H1 (cell line): ENCODE measurements at regions not wholly inside any gene's neighbourhood (a gene's known extent, or its start where the extent isn't known, plus 50 kb on each side); places are given as distances from the start of the nearest gene placed in this dataset.

ENCODE experiments used
- CTCF ChIA-PET: fragments of 300-600 bp; sonication (Branson Sonifier 250); formaldehyde crosslinking; loops from one replicate; lab custom pipeline; 2021; ENCODE audit not compliant: partially characterized antibody; lab: Charles Lee
- POLR2A ChIA-PET: fragments of 300-600 bp; sonication (Branson Sonifier 250); formaldehyde crosslinking; loops from one replicate; lab custom pipeline; 2021; ENCODE audit warnings: inconsistent platforms; ENCODE audit not compliant: partially characterized antibody; lab: Charles Lee
- DNase-seq, 2 experiments: peaks; one replicate each; pipeline versions ENCODE4 v3.0.0 to v3.0.0-alpha.2; 2010 to 2022; ENCODE audit warnings: low spot score in 2 of 2, low read depth in 1 of 2, mixed read lengths in 1 of 2
- FAIRE-seq: peaks from 2 replicates; lab custom pipeline; 2011; peaks lifted over from hg19 to GRCh38; lab: Jason Lieb, UNC
- H2AFZ ChIP-seq: 2 replicates; pipeline ENCODE4 v1.8.1; 2012; ENCODE audit warnings: low read length, inconsistent platforms
- H2AK5ac ChIP-seq: 2 replicates; pipeline ENCODE4 v1.6.1; 2013; ENCODE audit warnings: low read depth, low read length
- H2BK120ac ChIP-seq: replicated peaks from 2 replicates; pipeline ENCODE3; 2013; ENCODE audit warnings: low read depth, low read length, inconsistent platforms
- H2BK12ac ChIP-seq: 2 replicates; pipeline ENCODE4 v1.6.1; 2013; ENCODE audit warnings: low read depth, low read length
- H2BK15ac ChIP-seq: 2 replicates; pipeline ENCODE4 v1.6.1; 2013; ENCODE audit warnings: low read length
- H2BK20ac ChIP-seq: 2 replicates; pipeline ENCODE4 v1.6.1; 2013; ENCODE audit warnings: low read length
- H2BK5ac ChIP-seq: 2 replicates; pipeline ENCODE4 v1.6.1; 2013; ENCODE audit warnings: low read depth, low read length
- H3K14ac ChIP-seq: 2 replicates; pipeline ENCODE4 v1.6.1; 2013; ENCODE audit warnings: inconsistent platforms; ENCODE audit not compliant: insufficient read length
- H3K18ac ChIP-seq: 2 replicates; pipeline ENCODE4 v1.6.1; 2013; ENCODE audit warnings: low read length; ENCODE audit errors: extremely low read depth
- H3K23ac ChIP-seq: 2 replicates; pipeline ENCODE4 v1.6.1; 2013; ENCODE audit warnings: inconsistent platforms; ENCODE audit not compliant: insufficient read length
- H3K23me2 ChIP-seq: 2 replicates; pipeline ENCODE4 v1.6.1; 2013; ENCODE audit warnings: low read depth, low read length
- H3K27ac ChIP-seq: 2 replicates; pipeline ENCODE4 v1.6.1; 2011; ENCODE audit warnings: low read depth, low read length, inconsistent platforms
- H3K27me3 ChIP-seq, 4 experiments: replicated peaks in 1 of 4; 1 replicate in 1 of 4; 2 replicates in 3 of 4; pipeline versions ENCODE4 v1.6.1 to v1.8.1; 2011 to 2013; ENCODE audit warnings: low read length in 3 of 4, mild to moderate bottlenecking in 3 of 4, inconsistent platforms in 2 of 4, mixed read lengths in 2 of 4, moderate library complexity in 1 of 4; ENCODE audit not compliant: control insufficient read depth in 3 of 4, insufficient read depth in 3 of 4; ENCODE audit errors: extremely low read depth in 1 of 4
- H3K36me3 ChIP-seq, 4 experiments: 2 replicates each; pipeline versions ENCODE4 v1.6.1 to v1.8.1; 2011 to 2013; ENCODE audit warnings: mild to moderate bottlenecking in 4 of 4, low read length in 3 of 4, moderate library complexity in 2 of 4, control low read depth in 1 of 4, inconsistent platforms in 1 of 4; ENCODE audit not compliant: insufficient read depth in 4 of 4, control insufficient read depth in 2 of 4
- H3K4ac ChIP-seq: replicated peaks from 2 replicates; pipeline ENCODE3; 2013; ENCODE audit warnings: low read length, low read depth, mixed read lengths, inconsistent platforms; ENCODE audit not compliant: insufficient read length
- H3K4me1 ChIP-seq, 4 experiments: replicated peaks in 1 of 4; 1 replicate in 1 of 4; 2 replicates in 3 of 4; pipeline versions ENCODE4 v1.6.1 to v1.8.1; 2011 to 2013; ENCODE audit warnings: low read length in 3 of 4, inconsistent platforms in 2 of 4, mixed read lengths in 1 of 4; ENCODE audit not compliant: insufficient read depth in 4 of 4, control insufficient read depth in 3 of 4
- H3K4me2 ChIP-seq, 2 experiments: 2 replicates each; pipeline versions ENCODE4 v1.6.1 to v1.8.1; 2011 to 2013; ENCODE audit warnings: low read depth in 2 of 2, low read length in 2 of 2, control low read depth in 1 of 2, inconsistent platforms in 1 of 2, mild to moderate bottlenecking in 1 of 2; ENCODE audit not compliant: insufficient read depth in 1 of 2
- H3K4me3 ChIP-seq, 4 experiments: fragments of 200-600, 300-600 bp in 1 of 4; sonication (generic), shearing (Covaris generic), sonication (Bioruptor Twin) in 1 of 4; 2 replicates each; pipeline versions ENCODE4 v1.5.1 to v1.8.1; 2011 to 2016; ENCODE audit warnings: low read length in 4 of 4, low read depth in 3 of 4, control low read depth in 2 of 4, inconsistent platforms in 2 of 4, mild to moderate bottlenecking in 2 of 4, mixed read lengths in 1 of 4, moderate library complexity in 1 of 4; ENCODE audit not compliant: insufficient read depth in 2 of 4; ENCODE audit errors: extremely low read depth in 1 of 4
- H3K56ac ChIP-seq: replicated peaks from 2 replicates; pipeline ENCODE3; 2013; ENCODE audit warnings: low read depth, mild to moderate bottlenecking, mixed read lengths, low read length, inconsistent platforms; ENCODE audit not compliant: insufficient read length
- H3K79me1 ChIP-seq: 2 replicates; pipeline ENCODE4 v1.6.1; 2013; ENCODE audit warnings: low read depth, low read length, control low read depth
- H3K79me2 ChIP-seq, 2 experiments: 2 replicates each; pipeline versions ENCODE4 v1.6.1 to v1.8.1; 2012 to 2013; ENCODE audit warnings: low read length in 2 of 2, mild to moderate bottlenecking in 2 of 2, inconsistent platforms in 1 of 2; ENCODE audit not compliant: insufficient read depth in 2 of 2, control insufficient read depth in 1 of 2
- H3K9ac ChIP-seq, 4 experiments: replicated peaks in 1 of 4; 1 replicate in 1 of 4; 2 replicates in 3 of 4; pipeline versions ENCODE4 v1.6.1 to v1.8.1; 2011 to 2013; ENCODE audit warnings: low read depth in 3 of 4, low read length in 3 of 4, control low read depth in 2 of 4, mild to moderate bottlenecking in 2 of 4, moderate library complexity in 2 of 4, inconsistent platforms in 1 of 4; ENCODE audit errors: extremely low read depth in 1 of 4
- H3K9me3 ChIP-seq, 2 experiments: 2 replicates each; pipeline versions ENCODE4 v1.6.1 to v1.8.1; 2012 to 2013; ENCODE audit warnings: mild to moderate bottlenecking in 2 of 2, moderate library complexity in 2 of 2, control low read depth in 1 of 2, inconsistent platforms in 1 of 2, low read depth in 1 of 2, low read length in 1 of 2, mixed read lengths in 1 of 2; ENCODE audit not compliant: insufficient read depth in 2 of 2
- H4K20me1 ChIP-seq, 2 experiments: replicated peaks in 1 of 2; 2 replicates each; pipeline versions ENCODE3 to v1.8.1; 2011 to 2013; ENCODE audit warnings: inconsistent platforms in 2 of 2, low read length in 2 of 2, mild to moderate bottlenecking in 1 of 2; ENCODE audit not compliant: insufficient read depth in 2 of 2, control insufficient read depth in 1 of 2
- H4K5ac ChIP-seq: 2 replicates; pipeline ENCODE4 v1.6.1; 2013; ENCODE audit warnings: low read length, low read depth, mixed read lengths, inconsistent platforms; ENCODE audit not compliant: insufficient read length
- H4K8ac ChIP-seq: 2 replicates; pipeline ENCODE4 v1.8.0; 2013; ENCODE audit warnings: mild to moderate bottlenecking, moderate library complexity, low read length, inconsistent platforms; ENCODE audit not compliant: insufficient read depth; ENCODE audit errors: extremely low read depth
- H4K91ac ChIP-seq: replicated peaks from 2 replicates; pipeline ENCODE3; 2013; ENCODE audit warnings: low read length, mixed read lengths, inconsistent platforms; ENCODE audit not compliant: insufficient read length
- BACH1 ChIP-seq: IDR thresholded peaks from 2 replicates; pipeline ENCODE4 v1.6.1; 2012; ENCODE audit warnings: low read length, improper control_type of control experiment
- BRCA1 ChIP-seq: IDR thresholded peaks from 2 replicates; pipeline ENCODE4 v1.6.1; 2012; ENCODE audit warnings: low read depth, low read length, improper control_type of control experiment
- CTBP2 ChIP-seq: IDR thresholded peaks from 2 replicates; pipeline ENCODE4 v1.7.0; 2011; ENCODE audit warnings: borderline replicate concordance, mild to moderate bottlenecking, moderate library complexity, mixed read lengths, low read length; ENCODE audit not compliant: insufficient read depth, insufficient read length
- EP300 ChIP-seq, 2 experiments: IDR thresholded peaks; 1 replicate in 1 of 2; 2 replicates in 1 of 2; pipeline ENCODE4 v1.6.1; 2011 to 2012; ENCODE audit warnings: low read depth in 2 of 2, low read length in 2 of 2, mild to moderate bottlenecking in 2 of 2, borderline replicate concordance in 1 of 2, inconsistent platforms in 1 of 2, moderate library complexity in 1 of 2
- EZH2 ChIP-seq: fragments of 200-600 bp; sonication (generic); IDR thresholded peaks from 2 replicates; pipeline ENCODE4 v1.7.1; 2012; ENCODE audit warnings: low read depth, mild to moderate bottlenecking, moderate library complexity, low read length, inconsistent platforms; ENCODE audit not compliant: severe bottlenecking
- POLR2AphosphoS5 ChIP-seq: IDR thresholded peaks from 2 replicates; pipeline ENCODE4 v1.6.1; 2011; ENCODE audit warnings: low read depth, low read length
- SAP30 ChIP-seq: fragments of 300-600 bp; sonication (generic); IDR thresholded peaks from 2 replicates; pipeline ENCODE4 v1.7.1; 2012; ENCODE audit warnings: low read length, moderate library complexity, mild to moderate bottlenecking, inconsistent platforms; ENCODE audit not compliant: insufficient read depth, insufficient replicate concordance
- SIN3A ChIP-seq, 2 experiments: IDR thresholded peaks in 1 of 2; conservative IDR thresholded peaks in 1 of 2; 2 replicates each; pipeline ENCODE4 v1.6.1; 2011 to 2012; ENCODE audit warnings: low read length in 2 of 2, improper control_type of control experiment in 1 of 2, low read depth in 1 of 2, mild to moderate bottlenecking in 1 of 2
- SP4 ChIP-seq: IDR thresholded peaks from 2 replicates; pipeline ENCODE4 v1.6.1; 2012; ENCODE audit warnings: low read length, inconsistent platforms
- SRF ChIP-seq: IDR thresholded peaks from 2 replicates; pipeline ENCODE4 v1.6.1; 2011; ENCODE audit warnings: mild to moderate bottlenecking, low read depth, low read length, moderate library complexity
- YY1 ChIP-seq: IDR thresholded peaks from 2 replicates; pipeline ENCODE4 v1.6.1; 2011; ENCODE audit warnings: low read depth, mild to moderate bottlenecking, low read length
- WGBS, 2 experiments: shearing (Covaris generic) in 1 of 2; methylation state at CpG; one replicate each; pipeline versions ENCODE4 v1.1.6 to v1.1.7; 2013 to 2015; ENCODE audit warnings: low lambda C conversion rate in 2 of 2, mixed read lengths in 2 of 2, inconsistent platforms in 1 of 2, low coverage in 1 of 2, missing lambda C conversion rate in 1 of 2; ENCODE audit not compliant: insufficient replicate concordance in 2 of 2, insufficient coverage in 1 of 2, insufficient read length in 1 of 2; ENCODE audit errors: extremely low coverage in 1 of 2, missing lambda C conversion rate in 1 of 2; 5-methylcytosine and 5-hydroxymethylcytosine counted together

DNA sequence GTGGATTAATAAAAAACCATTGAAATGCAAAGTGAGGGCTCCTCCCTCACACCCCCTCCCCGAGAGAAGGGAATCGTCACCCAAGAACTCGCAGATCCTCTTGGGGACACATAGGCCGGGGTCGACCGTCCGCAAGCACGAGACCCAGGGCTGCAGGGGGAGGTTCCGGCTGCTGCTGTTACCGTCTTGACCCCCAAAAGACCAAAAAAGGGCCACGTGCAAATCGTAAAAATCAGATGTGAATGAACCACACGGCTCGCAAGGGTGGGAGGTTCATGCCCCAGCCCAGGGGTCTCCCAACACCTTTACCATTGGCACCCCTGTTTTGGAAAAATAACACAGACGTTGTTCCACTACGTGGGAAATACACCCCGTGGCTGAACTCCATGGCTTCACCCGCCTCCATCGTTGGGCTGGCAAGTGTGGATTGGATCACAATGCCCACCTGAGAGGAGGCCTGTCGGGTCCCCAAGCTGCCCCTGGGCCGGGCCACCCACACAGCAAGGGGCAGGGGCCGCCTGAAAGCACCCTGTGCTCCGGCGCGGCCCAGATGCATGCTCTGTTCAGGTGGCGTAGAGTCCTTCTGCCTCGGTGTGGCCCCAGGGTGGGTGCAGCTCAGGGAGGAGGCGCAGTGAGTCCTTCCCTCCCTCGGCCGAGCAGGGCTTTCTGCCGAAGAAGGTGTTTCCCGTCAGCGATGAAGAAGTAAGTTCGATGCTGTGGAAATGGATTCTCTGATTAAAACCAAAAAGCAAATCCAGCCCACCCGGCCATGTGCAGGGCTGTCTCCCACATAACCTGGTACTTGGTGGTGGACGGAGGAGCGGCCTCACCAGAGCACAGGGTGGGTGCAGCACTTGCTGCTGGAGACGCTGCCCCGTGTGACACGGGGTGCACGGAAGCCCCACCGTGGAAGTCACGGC, 85.0 kb downstream of the YTHDF1 start:
- ChIA-PET POLR2A (no interaction called here), CTCF (no interaction called here)
- Histone ChIP-seq H3K4me3 (peak overlapping the region in 1 of 4 experiments; percentile 8; a peak in 1 of 8 replicates), H3K27me3 (no peaks in the 10 kb centered on the region; a peak in 1 of 7 replicates), H2BK5ac (peak overlapping the region; percentile 24; the same call in 1 of the 2 replicates), H4K91ac (peak overlapping the region; percentile 40), H4K20me1 (no peaks in the 10 kb centered on the region), H3K9ac (no peak overlapping the region), H3K56ac (no peak overlapping the region), H3K23me2 (0 out of 2 replicates have a peak, but pooled peaks cover 1% of the 10 kb centered on the region), H2BK15ac (peak overlapping the region; percentile 72; the same call in 1 of the 2 replicates), H2AFZ (no peak overlapping the region), H2BK120ac (peak overlapping the region; percentile 54), H3K79me1 (no peaks in the 10 kb centered on the region), H3K4me2 (peak overlapping the region in 1 of 2 experiments; percentile 55; a peak in 2 of 4 replicates), H3K27ac (no peak overlapping the region), H3K23ac (no peak overlapping the region), H3K36me3 (no peaks in the 10 kb centered on the region), H3K79me2 (no peaks in the 10 kb centered on the region), H2AK5ac (0 out of 2 replicates have a peak overlapping the region, but pooled peaks have one; percentile 53), H4K5ac (peak overlapping the region; percentile 38), H3K18ac (no peak overlapping the region), H4K8ac (0 out of 2 replicates have a peak overlapping the region, but pooled peaks have one; percentile 87), H3K4me1 (peaks cover 0 to 15% (median 2%) of the 10 kb centered on the region in 4 experiments; a peak in 4 of 7 replicates), H3K14ac (no peak overlapping the region), H3K4ac (peak overlapping the region; percentile 78), H2BK20ac (0 out of 2 replicates have a peak overlapping the region, but pooled peaks have one; percentile 61), H3K9me3 (no peaks in the 10 kb centered on the region), H2BK12ac (0 out of 2 replicates have a peak overlapping the region, but pooled peaks have one; percentile 11)
- no peak for FAIRE-seq
- DNase-seq, result no peak
- 82% methylated on average over 43 of the region's 43 CpGs; no CpG with 5 or more reads in 1 of the 2 experiments for WGBS, 2 experiments
- no peak for TF ChIP-seq SAP30
- no peak for TF ChIP-seq EZH2
- TF ChIP-seq SRF, result no peak
- no peak for TF ChIP-seq BACH1
- no peak for TF ChIP-seq EP300 (IDR thresholded peaks at IDR 0.05; ENCODE audit: borderline replicate concordance in 1 of 2, low read depth in 2 of 2, low read length in 2 of 2)
- TF ChIP-seq YY1, result no peak
- TF ChIP-seq POLR2AphosphoS5, result no peak
- no peak for TF ChIP-seq CTBP2
- TF ChIP-seq SIN3A (conservative IDR thresholded peaks at IDR 0.05 in 1 of 2, IDR thresholded peaks at IDR 0.05 in 1 of 2; ENCODE audit: low read depth in 1 of 2, low read length in 2 of 2), result no peak
- TF ChIP-seq SP4, result no peak
- TF ChIP-seq BRCA1, result no peak
